ENCODE measurements at regions not wholly inside any gene's neighbourhood (a gene's known extent, or its start where the extent isn't known, plus 50 kb on each side); places are given as distances from the start of the nearest gene placed in this dataset.

DNA sequence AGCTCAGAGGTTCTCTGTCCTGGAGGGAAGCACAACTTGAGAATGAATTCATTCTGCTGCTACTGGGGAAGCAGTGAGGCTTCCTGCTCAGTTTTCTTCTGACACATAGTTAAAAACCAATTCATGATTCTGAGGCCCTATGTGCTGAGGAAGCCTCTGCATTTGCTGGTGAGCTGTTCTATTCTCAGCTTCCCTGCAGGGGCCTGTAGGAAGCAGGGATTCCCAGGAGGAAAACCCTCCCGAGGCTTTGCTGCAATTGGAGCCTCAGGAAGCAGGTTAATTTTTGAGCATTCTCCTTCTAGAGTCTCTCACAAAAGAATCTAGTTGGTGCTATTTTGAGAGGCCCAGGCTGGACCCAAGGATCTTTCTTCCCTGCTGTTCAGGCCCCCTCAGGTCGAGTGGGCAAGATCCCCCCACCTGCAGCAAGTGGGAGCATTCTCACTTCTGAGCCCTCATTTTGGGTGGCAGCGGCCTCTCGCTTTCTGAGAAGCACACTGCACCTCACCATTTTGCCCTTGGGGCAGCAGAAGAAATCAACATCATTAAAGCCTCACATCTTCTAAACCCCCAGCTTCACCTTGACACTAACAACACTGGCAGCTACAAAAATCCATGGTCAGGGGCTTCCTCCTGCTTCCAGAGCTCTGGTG lies 197.5 kb upstream of the TSC22D2 start:
- TF ChIP-seq, protein P1, sequence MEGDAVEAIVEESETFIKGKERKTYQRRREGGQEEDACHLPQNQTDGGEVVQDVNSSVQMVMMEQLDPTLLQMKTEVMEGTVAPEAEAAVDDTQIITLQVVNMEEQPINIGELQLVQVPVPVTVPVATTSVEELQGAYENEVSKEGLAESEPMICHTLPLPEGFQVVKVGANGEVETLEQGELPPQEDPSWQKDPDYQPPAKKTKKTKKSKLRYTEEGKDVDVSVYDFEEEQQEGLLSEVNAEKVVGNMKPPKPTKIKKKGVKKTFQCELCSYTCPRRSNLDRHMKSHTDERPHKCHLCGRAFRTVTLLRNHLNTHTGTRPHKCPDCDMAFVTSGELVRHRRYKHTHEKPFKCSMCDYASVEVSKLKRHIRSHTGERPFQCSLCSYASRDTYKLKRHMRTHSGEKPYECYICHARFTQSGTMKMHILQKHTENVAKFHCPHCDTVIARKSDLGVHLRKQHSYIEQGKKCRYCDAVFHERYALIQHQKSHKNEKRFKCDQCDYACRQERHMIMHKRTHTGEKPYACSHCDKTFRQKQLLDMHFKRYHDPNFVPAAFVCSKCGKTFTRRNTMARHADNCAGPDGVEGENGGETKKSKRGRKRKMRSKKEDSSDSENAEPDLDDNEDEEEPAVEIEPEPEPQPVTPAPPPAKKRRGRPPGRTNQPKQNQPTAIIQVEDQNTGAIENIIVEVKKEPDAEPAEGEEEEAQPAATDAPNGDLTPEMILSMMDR (IDR thresholded peaks at IDR 0.05), result no peak
- no peak for TF ChIP-seq ZFX (IDR thresholded peaks at IDR 0.05; ENCODE audit: borderline replicate concordance)

Measured in 22Rv1 (cell line).